Mammary epithelial cell (primary cell): ENCODE measurements at regions not wholly inside any gene's neighbourhood (a gene's known extent, or its start where the extent isn't known, plus 50 kb on each side); places are given as distances from the start of the nearest gene placed in this dataset.

Source experiments
- EZH2 ChIP-seq: IDR thresholded peaks from 2 replicates; pipeline ENCODE4 v1.6.1; 2012; ENCODE audit warnings: low read length, inconsistent platforms, borderline replicate concordance
- TF ChIP-seq, protein P1 (sequence below), 2 donors: IDR thresholded peaks in 1 of 2; conservative IDR thresholded peaks in 1 of 2; 2 replicates each; pipeline ENCODE4 v1.5.1; 2011 to 2012; ENCODE audit warnings: inconsistent platforms in 2 of 2, low read length in 2 of 2, mild to moderate bottlenecking in 2 of 2, control low read depth in 1 of 2, low read depth in 1 of 2; ENCODE audit not compliant: insufficient read depth in 1 of 2; ENCODE audit errors: extremely low read depth in 1 of 2

DNA sequence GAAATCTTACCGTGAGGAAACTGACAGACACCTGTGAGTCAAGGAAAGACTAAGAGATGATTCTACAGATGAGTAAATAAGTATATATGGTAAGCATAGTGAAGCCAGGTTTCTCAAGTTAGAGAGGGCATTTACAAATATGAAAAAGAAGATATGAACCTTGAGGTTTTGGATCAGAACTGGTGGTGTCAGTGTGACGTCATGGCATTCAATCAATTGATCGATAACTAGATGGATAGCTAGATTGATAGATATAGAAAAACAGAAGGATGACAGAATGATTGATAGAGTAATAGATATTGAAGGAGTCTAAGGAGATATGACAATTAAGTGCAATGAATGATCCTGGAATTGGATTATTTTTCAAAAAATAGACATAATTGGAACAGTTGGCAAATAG lies 350.2 kb upstream of the MC4R start:
- TF ChIP-seq, protein P1, sequence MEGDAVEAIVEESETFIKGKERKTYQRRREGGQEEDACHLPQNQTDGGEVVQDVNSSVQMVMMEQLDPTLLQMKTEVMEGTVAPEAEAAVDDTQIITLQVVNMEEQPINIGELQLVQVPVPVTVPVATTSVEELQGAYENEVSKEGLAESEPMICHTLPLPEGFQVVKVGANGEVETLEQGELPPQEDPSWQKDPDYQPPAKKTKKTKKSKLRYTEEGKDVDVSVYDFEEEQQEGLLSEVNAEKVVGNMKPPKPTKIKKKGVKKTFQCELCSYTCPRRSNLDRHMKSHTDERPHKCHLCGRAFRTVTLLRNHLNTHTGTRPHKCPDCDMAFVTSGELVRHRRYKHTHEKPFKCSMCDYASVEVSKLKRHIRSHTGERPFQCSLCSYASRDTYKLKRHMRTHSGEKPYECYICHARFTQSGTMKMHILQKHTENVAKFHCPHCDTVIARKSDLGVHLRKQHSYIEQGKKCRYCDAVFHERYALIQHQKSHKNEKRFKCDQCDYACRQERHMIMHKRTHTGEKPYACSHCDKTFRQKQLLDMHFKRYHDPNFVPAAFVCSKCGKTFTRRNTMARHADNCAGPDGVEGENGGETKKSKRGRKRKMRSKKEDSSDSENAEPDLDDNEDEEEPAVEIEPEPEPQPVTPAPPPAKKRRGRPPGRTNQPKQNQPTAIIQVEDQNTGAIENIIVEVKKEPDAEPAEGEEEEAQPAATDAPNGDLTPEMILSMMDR (conservative IDR thresholded peaks at IDR 0.05 in 1 of 2, IDR thresholded peaks at IDR 0.05 in 1 of 2; ENCODE audit: extremely low read depth in 1 of 2, insufficient read depth in 1 of 2, low read depth in 1 of 2, low read length in 2 of 2) = no peak
- no peak for TF ChIP-seq EZH2
